Mucosa of descending colon (tissue), 3 donors: ENCODE measurements at regions not wholly inside any gene's neighbourhood (a gene's known extent, or its start where the extent isn't known, plus 50 kb on each side); places are given as distances from the start of the nearest gene placed in this dataset.

ENCODE experiments used
- ATAC-seq: fragments of 200-7000 bp; cut with Tn5 transposase; one replicate; pipeline ENCODE4 v1.9.1; 2020; ENCODE audit warnings: mild to moderate bottlenecking, moderate library complexity
- DNase-seq, 3 donors: peaks; one replicate each; pipeline ENCODE4 v3.0.0-alpha.2; 2020
- H3K36me3 ChIP-seq: fragments of 200-600 bp; one replicate; pipeline ENCODE4 v1.8.0; 2021; ENCODE audit warnings: low read depth, mild to moderate bottlenecking
- H3K4me1 ChIP-seq: fragments of 200-600 bp; one replicate; pipeline ENCODE4 v1.8.0; 2021; ENCODE audit warnings: low read depth, mild to moderate bottlenecking
- H3K4me3 ChIP-seq: fragments of 200-600 bp; one replicate; pipeline ENCODE4 v1.8.0; 2021; ENCODE audit warnings: mild to moderate bottlenecking
- H3K9me3 ChIP-seq: fragments of 200-600 bp; one replicate; pipeline ENCODE4 v1.8.0; 2021; ENCODE audit warnings: mild to moderate bottlenecking
- intact Hi-C, 2 donors: fragments of 100-400 bp; cut with DNase I in 1 of 2; cut with micrococcal nuclease in 1 of 2; formaldehyde crosslinking; loops; one replicate each; pipeline versions ENCODE4 v1.11.0 to v1.11.1; 2022; cut with DNase I, micrococcal nuclease
- TF ChIP-seq, protein P1 (sequence below): fragments of 200-600 bp; IDR thresholded peaks from one replicate; pipeline ENCODE4 v1.8.0; 2022; ENCODE audit warnings: antibody characterized with exemption, mild to moderate bottlenecking
- donor health status: DM: no; HTN: no; CAD: no; lungs with moderate emphysema.
- donor health status: DM: no; HTN: no; CAD: no.
- donor health status: DM: no; HTN: yes; CAD: no.

DNA sequence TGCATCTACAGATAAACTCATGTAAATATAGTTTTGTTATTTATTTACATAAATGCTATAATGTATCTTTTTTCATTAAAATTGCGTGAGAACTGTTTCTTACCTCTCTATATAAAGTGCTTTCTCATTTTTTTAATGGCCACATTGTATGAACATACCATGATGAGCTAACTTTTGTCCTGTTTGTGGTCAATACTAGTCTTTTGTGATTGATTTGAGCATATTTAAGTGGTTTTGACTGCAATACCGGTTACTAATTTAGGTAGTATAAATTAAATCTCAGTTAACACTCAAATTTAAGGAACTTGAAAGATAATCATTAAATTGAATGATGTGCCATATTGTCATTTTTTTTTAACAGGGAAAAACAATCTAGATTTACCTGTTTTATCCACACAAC, 108.2 kb downstream of the HAUS1 start:
- ATAC-seq (no peak), DNase-seq (no peak)
- intact Hi-C loops, result no loop called here
- TF ChIP-seq, protein P1, sequence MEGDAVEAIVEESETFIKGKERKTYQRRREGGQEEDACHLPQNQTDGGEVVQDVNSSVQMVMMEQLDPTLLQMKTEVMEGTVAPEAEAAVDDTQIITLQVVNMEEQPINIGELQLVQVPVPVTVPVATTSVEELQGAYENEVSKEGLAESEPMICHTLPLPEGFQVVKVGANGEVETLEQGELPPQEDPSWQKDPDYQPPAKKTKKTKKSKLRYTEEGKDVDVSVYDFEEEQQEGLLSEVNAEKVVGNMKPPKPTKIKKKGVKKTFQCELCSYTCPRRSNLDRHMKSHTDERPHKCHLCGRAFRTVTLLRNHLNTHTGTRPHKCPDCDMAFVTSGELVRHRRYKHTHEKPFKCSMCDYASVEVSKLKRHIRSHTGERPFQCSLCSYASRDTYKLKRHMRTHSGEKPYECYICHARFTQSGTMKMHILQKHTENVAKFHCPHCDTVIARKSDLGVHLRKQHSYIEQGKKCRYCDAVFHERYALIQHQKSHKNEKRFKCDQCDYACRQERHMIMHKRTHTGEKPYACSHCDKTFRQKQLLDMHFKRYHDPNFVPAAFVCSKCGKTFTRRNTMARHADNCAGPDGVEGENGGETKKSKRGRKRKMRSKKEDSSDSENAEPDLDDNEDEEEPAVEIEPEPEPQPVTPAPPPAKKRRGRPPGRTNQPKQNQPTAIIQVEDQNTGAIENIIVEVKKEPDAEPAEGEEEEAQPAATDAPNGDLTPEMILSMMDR, result no peak
- Histone ChIP-seq H3K9me3 (no peaks in the 10 kb centered on the region), H3K36me3 (no peaks in the 10 kb centered on the region), H3K4me1 (no peaks in the 10 kb centered on the region), H3K4me3 (no peak overlapping the region)

DNA sequence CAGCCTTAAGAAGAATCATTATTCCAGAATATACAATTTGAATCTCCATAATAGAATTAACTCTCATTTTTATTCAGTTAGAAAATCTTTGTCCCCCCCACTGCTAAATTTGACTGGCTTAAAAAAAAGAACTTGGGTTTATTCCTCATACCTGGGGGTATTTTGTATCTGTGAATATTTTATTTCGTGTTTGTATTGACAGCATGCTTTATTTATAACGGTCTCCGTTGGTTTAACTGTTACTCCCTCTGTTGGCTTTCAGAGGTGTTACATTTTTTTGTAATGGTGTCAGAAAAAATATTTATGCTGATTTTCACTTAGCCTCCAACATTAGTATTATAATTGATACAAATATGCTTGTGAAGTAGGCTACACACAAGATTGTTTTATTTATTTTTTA, 109.1 kb downstream of the HAUS1 start:
- Histone ChIP-seq H3K4me3 (no peak overlapping the region), H3K9me3 (no peaks in the 10 kb centered on the region), H3K36me3 (no peaks in the 10 kb centered on the region), H3K4me1 (no peaks in the 10 kb centered on the region)
- TF ChIP-seq, protein P1, result no peak
- intact Hi-C loops, result no loop called here
- DNase-seq (no peak), ATAC-seq (no peak)

DNA sequence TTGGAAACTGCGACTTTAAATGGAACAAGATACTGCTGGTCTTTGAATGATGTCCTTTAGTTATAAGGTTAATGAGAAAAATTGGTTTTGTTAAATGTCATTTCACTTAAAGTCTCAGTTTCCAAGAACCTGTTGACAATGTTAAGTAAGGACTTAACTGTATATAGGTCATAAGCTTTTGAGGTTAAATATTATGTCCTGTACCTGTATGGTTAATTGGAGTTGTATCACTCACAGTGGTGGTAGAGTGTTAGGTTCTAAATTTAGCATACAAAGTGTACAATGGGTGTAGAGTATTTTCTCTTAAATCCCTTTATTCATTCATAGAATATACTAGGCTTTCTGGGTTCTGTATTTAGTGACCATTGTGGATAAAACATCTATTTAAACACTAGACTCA, 110.2 kb downstream of the HAUS1 start:
- Histone ChIP-seq H3K9me3 (no peaks in the 10 kb centered on the region), H3K36me3 (no peaks in the 10 kb centered on the region), H3K4me3 (no peak overlapping the region), H3K4me1 (no peaks in the 10 kb centered on the region)
- DNase-seq (no peak), ATAC-seq (no peak)
- TF ChIP-seq, protein P1, result no peak
- intact Hi-C loops, result no loop called here

DNA sequence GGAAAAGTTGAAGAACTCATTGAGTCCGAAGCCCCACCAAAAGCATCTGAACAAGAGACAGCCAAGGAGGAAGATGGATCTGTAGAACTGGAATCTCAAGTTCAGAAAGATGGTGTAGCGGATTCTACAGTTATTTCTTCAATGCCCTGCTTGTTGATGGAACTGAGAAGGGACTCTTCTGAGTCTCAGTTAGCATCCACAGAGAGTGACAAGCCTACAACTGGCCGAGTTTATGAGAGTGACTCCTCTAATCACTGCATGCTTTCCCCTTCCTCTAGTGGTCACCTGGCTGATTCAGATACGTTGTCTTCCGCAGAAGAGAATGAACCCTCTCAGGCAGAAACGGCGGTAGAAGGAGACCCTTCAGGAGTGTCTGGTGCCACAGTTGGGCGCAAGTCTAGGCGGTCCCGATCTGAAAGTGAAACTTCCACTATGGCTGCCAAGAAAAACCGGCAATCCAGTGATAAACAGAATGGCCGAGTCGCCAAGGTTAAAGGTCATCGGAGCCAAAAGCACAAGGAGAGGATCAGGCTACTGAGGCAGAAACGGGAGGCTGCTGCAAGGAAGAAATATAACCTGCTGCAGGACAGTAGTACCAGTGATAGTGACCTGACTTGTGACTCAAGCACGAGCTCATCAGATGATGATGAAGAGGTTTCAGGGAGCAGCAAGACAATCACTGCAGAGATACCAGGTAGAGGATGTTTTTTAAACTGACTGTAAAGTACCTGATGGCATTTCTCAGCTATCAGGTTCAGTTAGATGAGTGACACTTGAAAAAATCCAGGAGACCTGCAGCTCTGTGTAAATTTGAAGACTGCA, 111.9 kb downstream of the HAUS1 start:
- H3K36me3 ChIP-seq, result no peaks in the 10 kb centered on the region
- TF ChIP-seq, protein P1, result no peak
- no peaks in the 10 kb centered on the region for H3K9me3 ChIP-seq
- no peak for DNase-seq
- H3K4me3 ChIP-seq, result no peak overlapping the region
- intact Hi-C loops, result no loop called here
- no peaks in the 10 kb centered on the region for H3K4me1 ChIP-seq
- ATAC-seq, result no peak

DNA sequence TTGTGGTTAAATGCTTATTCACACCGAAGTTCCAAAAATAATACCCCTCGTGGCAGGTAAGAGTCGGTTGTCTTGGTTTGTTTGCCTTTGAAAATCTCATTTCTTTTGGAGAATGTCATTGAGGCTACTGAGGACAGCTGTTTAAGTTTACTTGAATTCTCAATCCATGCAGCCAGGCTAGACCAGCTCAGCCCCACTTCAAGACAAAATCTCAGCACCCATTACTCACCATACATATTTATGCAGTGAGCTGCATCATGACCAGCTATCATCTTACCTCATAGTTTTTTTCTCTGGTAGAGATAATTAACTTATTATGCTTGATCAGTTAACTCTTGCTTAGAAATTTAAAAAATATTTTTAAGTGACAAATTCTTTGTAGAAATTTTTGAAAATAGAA, 115.9 kb downstream of the HAUS1 start:
- TF ChIP-seq, protein P1, result no peak
- intact Hi-C loops, result no loop called here
- DNase-seq (no peak), ATAC-seq (no peak)
- H3K4me1 ChIP-seq, result no peaks in the 10 kb centered on the region
- H3K36me3 ChIP-seq, result no peaks in the 10 kb centered on the region
- no peaks in the 10 kb centered on the region for H3K9me3 ChIP-seq
- H3K4me3 ChIP-seq, result no peak overlapping the region
